SKM-1 treated with dmso at 0.1 percent for 144 hours (cell line): ENCODE measurements at regions not wholly inside any gene's neighbourhood (a gene's known extent, or its start where the extent isn't known, plus 50 kb on each side); places are given as distances from the start of the nearest gene placed in this dataset.

Experiments used
- DNase-seq: peaks from one replicate; lab custom pipeline; 2025; ENCODE audit not compliant: unreplicated experiment; lab: John Stamatoyannopoulos, UW

DNA sequence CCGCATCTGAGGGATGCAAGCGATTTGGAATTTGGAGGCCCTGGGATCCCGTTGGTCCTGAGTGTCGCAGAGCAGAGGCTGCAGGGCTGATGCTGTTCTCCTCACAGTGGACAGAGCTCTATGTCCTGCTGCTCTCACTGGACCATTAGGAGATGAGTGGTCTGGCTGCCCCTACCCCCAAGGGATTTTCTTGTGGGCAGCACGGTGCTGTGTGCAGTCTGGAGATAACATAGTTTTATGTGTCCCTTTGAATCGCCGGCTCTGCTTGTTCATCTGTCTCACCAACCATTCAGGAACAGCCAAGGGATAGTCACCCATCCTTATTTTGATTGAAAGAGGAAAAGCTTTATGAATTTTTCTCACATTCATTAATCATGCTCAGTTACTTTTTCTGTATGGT lies 49.9 kb downstream of the CHRM3 start:
- no peak for DNase-seq

DNA sequence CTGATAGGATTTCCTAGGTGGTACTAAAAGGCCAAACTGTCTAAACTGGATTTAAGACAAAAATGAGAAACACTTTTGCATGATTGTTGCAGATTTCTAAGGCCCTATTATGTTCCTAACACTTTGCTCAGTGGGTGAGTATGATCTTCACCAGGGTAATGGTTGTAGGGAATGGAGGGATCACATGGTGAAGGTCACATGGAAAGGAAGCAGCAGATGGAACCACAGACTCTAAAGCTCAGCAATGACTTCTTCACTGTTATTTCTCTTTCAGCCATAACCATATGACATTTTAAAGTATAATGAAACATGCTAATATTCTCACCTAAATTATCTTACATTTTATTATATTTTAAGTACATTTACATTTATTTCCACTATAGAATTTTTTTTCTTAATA lies 51.5 kb downstream of the CHRM3 start:
- DNase-seq = no peak

DNA sequence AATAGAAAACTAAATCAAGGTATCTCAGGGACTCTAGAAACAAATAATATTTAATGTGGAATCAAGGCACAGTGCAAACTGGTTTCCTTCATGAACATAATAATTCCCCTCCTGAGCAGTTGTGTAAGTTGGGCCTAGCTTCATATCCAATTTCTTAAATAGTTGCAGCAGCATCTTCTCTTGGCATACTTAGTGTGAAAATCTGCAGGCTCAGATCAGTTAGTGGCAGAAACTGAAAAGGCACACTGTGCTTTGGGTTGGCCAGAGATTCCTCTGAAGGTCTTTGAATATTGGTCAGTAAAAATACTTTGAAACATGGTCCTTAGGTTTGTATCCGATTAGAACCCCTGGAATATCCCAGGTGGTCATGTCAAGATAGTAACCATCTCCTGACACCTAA lies 52.5 kb downstream of the CHRM3 start:
- DNase-seq = no peak

DNA sequence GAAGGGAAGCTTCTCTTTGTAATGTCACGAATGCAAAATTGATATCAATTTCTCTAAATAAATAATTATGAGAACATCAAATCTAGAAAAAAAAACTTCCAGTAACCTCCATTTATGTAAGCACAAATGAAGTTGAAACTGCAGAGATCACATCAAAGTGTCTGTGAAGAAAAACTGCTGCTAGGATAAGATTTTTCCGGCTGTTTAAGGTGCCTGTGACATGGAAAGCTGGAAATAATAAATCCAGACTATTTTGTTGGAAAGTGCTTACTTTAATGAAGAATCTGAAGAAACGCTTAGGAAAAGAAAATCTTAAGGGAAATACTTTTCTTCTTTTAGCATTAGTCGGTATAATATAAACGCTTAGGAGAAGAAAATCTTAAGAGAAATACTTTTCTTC lies 57.0 kb downstream of the CHRM3 start:
- DNase-seq = no peak

DNA sequence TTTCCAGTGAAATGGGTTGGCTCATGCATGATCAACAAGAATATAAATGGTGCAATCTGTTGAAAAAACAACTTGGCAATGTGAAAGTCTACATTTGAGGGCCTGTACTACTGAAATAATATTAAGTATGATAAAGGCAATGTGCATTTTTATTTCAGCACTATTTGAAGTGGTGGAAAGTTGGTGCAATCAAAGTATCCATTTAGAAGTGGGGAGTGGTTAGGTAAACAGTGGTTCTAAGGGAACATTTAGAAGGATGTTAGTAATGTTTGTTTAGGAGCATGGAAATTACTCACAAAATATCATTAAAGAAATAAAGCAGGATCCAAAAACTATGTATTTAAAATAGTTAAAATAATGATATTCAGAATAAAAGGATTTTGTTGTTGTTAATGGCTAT lies 60.2 kb downstream of the CHRM3 start:
- no peak for DNase-seq

DNA sequence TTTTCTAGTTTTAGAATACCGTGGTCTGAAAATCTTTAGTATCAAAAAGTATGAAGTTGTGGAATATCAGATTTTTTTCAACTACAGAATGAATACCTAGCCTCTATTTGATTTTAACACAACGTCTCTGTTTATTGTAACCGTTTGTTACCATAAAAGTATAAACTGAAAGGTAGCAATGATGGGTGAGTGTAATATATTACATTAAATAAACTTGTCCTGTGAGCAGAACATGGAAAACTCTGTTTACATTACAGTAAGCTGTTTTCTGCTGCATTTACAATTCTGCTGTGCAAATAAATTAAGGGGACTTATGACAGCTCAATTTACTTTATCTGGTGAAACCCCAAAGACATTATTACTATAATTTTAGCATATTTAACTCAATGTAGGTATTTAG lies 62.5 kb downstream of the CHRM3 start:
- DNase-seq = no peak

DNA sequence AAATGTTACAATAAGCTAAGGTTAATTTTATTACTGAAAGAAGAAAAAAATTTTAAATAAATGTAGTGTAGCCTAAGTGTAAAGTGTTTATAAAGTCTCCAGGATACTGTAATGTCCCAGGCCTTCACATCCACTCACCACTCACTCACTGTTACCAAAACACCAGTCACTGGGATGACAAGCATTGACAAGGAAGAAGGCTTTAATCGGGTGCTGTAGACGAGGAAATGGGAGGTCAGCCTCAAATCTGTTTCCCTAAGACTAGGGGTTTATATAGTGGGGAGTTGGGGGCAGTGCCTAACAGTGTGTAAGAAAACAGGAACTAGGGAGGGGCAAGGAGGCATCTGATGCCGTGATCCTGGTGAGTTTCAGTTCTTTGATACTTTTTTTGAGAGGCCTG lies 69.4 kb downstream of the CHRM3 start:
- DNase-seq = no peak

DNA sequence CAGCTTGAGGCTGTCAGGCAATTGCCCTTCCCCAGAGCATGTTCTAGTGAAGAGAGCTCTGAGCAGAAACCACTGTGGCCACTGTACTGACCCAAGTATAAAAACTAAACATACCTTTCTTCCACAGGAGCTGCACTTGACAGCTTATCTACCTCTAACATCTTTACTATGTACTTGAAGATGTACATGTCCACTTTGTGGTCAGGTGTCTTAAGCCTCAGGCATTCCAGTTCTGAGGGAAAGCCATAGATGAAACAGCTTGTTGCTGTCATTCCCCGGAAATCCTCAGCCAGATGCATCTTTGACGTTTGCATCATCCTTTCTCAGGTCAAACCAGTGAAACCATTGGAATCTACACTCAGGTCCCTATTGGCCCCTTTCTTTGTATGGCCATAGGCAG lies 70.4 kb downstream of the CHRM3 start:
- no peak for DNase-seq

DNA sequence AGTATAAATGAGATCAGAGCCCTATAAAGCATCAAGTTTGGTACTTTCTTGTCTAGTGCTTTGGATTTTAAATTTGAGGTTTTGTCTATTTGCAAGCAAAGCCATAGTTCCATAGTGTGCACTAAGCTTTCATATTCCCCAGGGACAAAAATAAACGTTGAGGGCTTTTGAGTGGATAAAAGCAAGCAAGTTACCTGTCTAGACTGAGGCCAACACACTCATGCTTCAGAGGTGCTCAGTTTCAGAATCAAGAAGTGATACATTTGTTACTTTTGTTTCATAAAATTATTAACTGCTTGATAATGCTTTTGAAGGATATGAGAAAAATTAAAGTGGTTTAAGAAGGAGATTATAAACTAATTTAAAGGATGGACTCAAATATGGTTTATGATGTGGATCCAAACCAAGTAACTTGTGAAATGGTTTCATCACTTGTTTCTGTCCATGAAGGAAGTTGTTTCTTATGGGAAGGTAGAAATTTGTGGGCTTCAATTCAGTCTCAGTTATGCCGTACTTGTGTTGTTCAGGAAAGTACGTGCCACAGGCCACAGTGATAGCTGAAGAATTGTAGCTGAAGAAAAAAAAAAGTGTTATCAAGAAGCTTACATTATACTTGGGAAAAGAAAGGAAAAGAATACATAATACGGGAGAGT lies 71.2 kb downstream of the CHRM3 start:
- no peak for DNase-seq

DNA sequence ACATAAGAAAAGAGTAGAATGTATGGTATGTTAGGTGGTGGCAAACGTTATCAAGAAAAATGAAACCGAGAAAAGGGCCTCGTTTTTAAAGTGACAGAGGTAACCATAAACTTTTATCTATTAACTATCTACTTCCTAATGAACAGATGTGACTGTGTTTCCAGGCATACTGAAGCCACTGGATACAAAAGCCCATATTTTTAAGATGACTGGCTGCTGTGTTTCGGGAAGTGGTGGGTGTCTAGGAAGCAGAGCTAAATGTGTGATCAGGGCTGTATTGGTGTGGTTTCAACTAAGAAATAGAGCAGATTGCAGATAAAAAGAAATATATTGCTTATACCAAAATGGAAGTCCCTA lies 71.8 kb downstream of the CHRM3 start:
- DNase-seq = no peak

DNA sequence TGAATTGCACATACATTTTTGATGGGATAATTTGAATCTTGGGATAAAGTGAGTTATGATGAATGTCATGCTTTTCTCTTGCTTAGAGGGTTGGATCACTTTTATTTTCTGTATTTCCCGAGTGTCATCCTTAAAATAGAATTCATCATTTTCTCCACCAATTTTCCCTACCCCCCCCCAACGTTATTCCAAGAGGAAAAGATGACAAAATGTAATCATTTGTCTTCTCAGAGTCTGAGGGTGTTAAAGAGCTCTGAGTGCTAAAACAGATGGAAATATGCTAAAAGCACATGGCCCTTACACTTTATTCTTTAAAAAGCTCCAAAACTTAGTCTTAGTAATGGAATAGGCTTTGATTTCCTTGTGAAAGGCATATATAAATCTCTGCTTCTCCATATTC lies 81.4 kb downstream of the CHRM3 start:
- no peak for DNase-seq

DNA sequence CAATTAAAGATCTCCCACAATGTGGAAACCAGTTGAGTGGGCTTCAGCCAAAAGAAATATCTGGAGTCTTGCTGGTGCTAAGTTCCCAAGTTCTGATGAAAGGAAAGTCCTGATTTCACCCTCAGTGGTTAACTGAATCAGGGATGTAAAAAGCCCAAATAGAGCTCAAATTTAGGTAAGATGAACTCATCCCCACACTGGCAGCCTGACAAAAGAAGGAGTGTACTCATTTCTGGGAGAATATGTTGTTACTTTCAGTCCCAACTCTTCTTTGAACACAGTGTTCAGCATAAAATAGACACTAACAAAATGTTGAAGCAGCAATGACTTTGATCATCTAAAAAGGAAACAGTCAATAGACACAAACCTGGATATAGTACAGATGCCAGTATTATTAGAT lies 91.7 kb downstream of the CHRM3 start:
- DNase-seq = no peak

DNA sequence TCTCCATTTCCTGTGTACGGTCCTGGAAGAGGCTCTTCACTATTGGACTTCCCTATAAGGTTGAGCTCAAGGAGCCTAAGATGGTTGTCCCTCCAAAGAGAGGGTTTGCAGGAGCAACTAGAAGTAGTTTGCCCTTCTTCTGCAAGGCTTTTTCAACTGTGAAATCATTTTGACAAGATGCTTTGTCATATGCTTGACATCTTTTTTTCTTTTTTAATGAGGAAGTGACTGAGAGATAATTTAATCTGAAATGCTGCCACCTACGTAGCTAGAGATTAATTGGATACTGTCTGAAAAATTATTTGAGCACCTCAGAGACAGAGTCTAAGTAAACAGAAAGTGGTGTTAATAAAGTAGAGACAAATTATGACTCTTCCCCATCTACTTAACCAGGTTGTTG lies 97.0 kb downstream of the CHRM3 start:
- no peak for DNase-seq

DNA sequence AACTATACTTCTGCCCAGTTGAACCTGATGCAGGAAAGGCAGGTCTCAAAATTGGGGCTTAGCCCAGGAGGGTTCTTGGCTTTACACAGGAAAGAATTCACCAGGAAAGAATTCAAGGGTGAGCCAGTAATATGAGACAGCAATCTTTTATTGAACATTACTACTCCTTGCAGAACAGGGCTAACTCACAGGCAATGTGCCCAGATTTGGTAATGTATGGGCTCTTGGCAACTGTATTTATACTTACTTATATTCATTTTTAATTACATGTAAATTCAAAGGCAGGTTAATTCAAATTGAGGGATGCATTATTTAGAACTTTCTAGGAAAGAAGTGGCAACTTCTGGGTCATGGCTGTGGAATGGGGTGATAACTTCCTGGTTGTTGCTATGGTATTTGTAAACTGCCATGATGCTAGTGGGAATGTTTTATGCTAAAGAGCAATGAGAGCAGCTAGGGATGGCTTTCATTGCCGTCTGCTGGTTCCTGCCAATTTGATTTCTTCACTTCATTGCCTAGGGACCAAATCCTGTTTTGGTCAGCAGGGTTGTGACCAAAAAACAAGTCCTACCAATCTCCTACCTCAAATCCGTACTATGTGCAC lies 107.5 kb downstream of the CHRM3 start:
- DNase-seq = no peak

DNA sequence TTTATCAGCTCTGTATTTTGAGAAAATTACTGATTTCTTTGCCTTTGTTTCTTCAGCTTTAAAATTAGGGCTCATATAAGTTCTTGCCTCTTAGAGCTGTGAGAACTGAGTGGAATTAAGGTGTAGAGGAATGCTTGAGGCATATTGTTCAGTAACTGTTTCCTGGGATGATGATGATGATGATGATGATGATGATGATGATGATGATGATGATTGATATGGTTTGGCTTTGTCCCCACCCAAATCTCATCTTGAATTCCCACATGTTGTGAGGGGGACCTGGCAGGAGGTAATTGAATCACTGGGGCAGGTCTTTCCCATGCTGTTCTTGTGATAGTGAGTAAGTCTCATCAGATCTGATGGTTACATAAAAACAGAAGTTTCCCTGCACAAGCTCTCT lies 118.7 kb downstream of the CHRM3 start:
- DNase-seq = no peak

DNA sequence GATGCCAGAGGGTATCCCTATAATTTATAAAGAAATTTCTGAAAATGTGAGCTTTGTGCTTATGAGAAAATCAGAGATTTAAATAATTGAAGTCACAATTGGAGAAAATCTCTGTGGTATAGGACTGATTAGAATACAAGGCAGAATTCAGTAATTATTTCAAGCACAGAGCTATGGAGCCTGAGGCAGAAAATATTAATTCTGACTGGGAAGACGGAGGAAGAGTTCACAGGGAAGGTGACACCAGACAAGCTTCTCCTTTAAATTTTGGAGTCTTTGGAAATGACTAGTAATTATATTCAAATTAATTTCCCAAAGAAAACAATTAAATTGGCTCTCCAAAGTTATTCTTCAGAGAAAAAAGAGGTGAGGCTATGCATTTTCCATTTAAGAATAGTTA lies 121.5 kb downstream of the CHRM3 start:
- DNase-seq = no peak

DNA sequence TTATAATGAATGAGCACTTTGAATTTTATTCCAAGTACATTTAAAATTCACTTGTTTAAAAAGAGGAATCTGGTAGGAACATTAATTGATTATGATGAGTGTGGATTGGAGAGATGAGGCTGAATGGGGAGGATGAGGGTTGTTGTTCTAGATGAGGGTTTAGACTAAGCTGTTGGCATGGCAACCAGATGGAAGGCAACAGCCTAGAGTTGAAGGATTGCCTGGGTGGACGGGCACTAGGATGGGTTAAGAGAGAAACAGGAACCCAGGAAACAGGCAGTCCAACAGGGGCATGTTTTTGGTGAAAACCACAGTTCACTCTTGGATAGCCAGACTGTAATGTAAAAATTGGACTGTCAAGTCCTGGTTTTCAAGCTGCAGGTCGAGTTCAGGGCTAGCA lies 125.5 kb downstream of the CHRM3 start:
- no peak for DNase-seq

DNA sequence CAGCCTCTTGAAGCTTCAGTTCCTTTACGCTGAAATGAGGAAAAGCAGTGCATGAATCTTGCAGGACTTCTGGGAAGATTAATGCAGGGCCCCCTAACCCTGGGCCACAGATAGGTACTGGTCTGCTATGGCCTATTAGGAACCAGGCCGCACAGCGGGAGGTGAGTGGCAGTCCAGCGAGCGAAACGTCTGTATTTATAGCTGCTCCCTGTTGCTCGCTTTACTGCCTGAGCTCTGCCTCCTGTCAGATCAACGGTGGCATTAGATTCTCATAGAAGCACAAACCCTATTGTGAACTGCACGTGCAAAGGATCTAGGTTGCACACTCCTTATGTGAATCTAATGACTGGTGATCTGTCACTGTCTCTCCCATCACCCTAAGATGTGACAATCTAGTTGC lies 130.2 kb downstream of the CHRM3 start:
- no peak for DNase-seq

DNA sequence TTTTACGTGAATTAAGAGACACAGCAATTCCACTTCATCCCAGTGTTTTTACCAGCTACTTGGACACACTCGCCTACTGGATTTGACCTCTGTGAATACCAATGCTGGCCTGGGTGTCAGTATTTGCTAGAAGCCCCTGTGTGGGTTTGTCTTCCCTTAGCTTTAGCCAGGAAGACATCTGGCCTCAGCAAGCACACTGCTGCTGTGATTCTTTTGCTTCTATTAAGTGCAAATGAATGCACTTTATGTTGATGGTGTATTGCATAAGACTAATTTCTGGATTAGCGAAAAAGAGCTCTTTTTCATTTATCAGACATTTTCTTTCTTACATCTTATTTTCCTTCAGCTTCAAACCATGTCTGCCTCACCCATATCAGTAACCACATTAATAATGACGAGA lies 140.0 kb downstream of the CHRM3 start:
- no peak for DNase-seq

DNA sequence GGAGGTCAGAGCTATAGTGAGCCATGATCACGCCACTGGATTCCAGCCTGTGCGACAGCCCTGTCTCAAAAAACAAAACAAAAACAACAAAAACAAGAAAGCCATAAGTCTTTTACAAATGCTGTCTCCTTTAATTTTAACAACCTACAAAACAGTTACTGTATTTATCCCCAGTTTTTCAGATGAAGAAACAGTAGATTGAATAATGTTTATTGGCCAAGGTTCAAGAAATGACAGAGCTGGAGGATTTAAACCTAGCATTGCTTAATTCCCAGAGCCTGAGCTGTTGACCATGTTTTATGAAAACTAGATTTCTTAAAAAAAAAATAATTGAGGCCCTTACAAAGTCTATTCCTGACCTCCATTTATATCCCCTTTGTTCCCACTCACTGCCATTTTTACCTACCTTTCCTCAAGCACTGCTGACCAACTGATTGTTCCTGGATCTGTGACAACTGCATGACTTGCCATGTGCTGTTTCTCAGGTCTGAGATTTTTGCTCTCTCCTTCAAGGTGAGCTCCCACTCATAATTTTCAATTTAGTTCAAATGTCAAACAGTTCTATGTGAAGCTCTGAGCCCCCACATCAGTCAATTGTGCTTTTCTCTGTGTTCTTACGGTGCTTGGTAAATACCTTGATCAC lies 140.8 kb downstream of the CHRM3 start:
- no peak for DNase-seq

DNA sequence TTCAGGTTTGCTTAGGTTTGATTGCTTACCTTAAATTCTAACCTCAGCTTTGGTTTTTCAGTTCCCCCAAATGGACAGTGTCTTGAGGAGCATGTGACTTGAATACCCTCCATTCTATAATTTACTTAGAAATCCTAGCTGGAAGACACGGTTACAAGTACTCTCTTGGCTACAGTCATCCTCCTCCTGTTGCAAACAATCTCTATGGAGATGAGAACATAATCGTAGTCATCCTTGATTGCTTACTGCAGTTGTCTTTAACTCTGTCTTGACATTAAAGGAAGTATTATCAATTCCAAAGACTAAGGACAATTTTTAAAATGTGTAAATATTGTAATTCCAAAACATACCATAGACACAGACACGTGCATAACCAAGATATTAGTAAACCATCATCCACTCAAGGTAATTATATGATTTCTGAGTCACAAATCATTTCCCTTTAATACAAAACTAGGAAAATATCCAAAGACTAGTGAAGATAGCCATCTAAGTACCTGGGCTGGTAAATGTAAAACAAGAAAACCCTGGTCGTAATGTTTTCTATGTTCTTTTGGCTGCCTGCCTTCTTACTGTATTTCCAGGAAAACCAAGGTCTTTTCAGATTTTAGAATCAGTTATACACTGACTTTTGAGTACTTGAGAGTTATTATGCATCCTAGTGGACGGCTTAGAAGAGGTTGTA lies 149.9 kb downstream of the CHRM3 start:
- no peak for DNase-seq

DNA sequence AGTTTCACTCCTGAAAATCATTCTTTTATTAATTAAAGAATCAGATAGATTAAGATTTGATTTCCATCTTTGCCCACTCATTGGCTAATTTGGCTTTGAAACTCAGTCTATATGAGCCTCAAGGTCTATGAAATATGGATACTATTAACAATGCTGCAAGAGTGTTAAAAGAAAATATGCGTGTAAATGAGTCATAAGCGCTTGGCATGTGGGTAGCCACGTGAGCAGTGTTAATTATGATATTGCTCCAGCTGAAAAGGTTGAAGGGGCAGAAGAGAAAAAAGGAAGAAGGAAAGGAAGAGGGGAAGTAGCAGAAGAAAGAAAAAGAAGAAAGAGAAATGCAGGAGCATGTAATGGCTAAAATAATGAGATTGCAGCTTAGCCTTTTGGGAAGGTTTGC lies 151.4 kb downstream of the CHRM3 start:
- no peak for DNase-seq
